Left colon (tissue), 2 donors: ENCODE measurements at regions not wholly inside any gene's neighbourhood (a gene's known extent, or its start where the extent isn't known, plus 50 kb on each side); places are given as distances from the start of the nearest gene placed in this dataset.
"Not testable (repeated sequence)": the region's sequence is repeated elsewhere in the genome, so short reads cannot be mapped to it uniquely, and the experiment has no call there.

Source experiments
- ATAC-seq: fragments of 200-7000 bp; cut with Tn5 transposase; one replicate; pipeline ENCODE4 v1.9.1; 2020; ENCODE audit warnings: mild to moderate bottlenecking, moderate library complexity
- DNase-seq, 2 donors: peaks; one replicate each; pipeline ENCODE4 v3.0.0-alpha.2; 2020
- intact Hi-C, 2 donors: fragments of 100-400 bp; cut with DNase I in 1 of 2; cut with micrococcal nuclease in 1 of 2; formaldehyde crosslinking; loops; one replicate each; pipeline versions ENCODE4 v1.11.2 to v1.14.0; 2022; cut with DNase I, micrococcal nuclease
- donor health status: DM: no; HTN: no; CAD: no.
- donor health status: DM: yes; HTN: yes; CAD: no.

GRCh38 chr9:87359958-87360601, 137.6 kb upstream of the DAPK1 start:
- intact Hi-C loops = no loop called here
- DNase-seq (no peak), ATAC-seq (no peak)

- intact Hi-C loops = no loop called here
- ATAC-seq (no peak), DNase-seq (no peak)
Observed at GRCh38 chr9:87370049-87370685, 127.5 kb upstream of the DAPK1 start.

GRCh38 chr9:87371795-87372355, 125.8 kb upstream of the DAPK1 start:
- intact Hi-C loops = no loop called here
- ATAC-seq = no peak
- DNase-seq = no peak

- intact Hi-C loops = no loop called here
- DNase-seq (no peak), ATAC-seq (no peak)
Observed at GRCh38 chr9:87372356-87372851, 125.3 kb upstream of the DAPK1 start.

GRCh38 chr9:87374023-87374919, 123.4 kb upstream of the DAPK1 start:
- ATAC-seq, intact Hi-C loops, DNase-seq: not testable (repeated sequence)

GRCh38 chr9:87375397-87376073, 122.1 kb upstream of the DAPK1 start:
- DNase-seq (no peak), ATAC-seq (no peak)
- intact Hi-C loops = no loop called here

GRCh38 chr9:87378676-87379075, 119.0 kb upstream of the DAPK1 start:
- ATAC-seq (no peak), DNase-seq (no peak)
- intact Hi-C loops = no loop called here

GRCh38 chr9:87379300-87379699, 118.4 kb upstream of the DAPK1 start:
- ATAC-seq (no peak), DNase-seq (no peak)
- intact Hi-C loops = no loop called here

- DNase-seq (no peak), ATAC-seq (no peak)
- intact Hi-C loops = no loop called here
Observed at GRCh38 chr9:87381050-87381711, 116.5 kb upstream of the DAPK1 start.

- intact Hi-C loops = no loop called here
- ATAC-seq = no peak
- no peak for DNase-seq
Observed at GRCh38 chr9:87381746-87382145, 115.9 kb upstream of the DAPK1 start.

- DNase-seq = no peak
Observed at GRCh38 chr9:87382900-87383299, 114.8 kb upstream of the DAPK1 start.

GRCh38 chr9:87383344-87384150, 114.1 kb upstream of the DAPK1 start:
- ATAC-seq (no peak), DNase-seq (no peak)
- intact Hi-C loops = no loop called here

More at GRCh38 chr9:87382900-87383299, 114.8 kb upstream of the DAPK1 start:
- intact Hi-C loops = no loop called here
- ATAC-seq = no peak

- intact Hi-C loops = no loop called here
- ATAC-seq (peak; percentile 58), DNase-seq (no peak)
Observed at GRCh38 chr9:87386490-87387025, 111.1 kb upstream of the DAPK1 start.

GRCh38 chr9:87387351-87388011, 110.2 kb upstream of the DAPK1 start:
- ATAC-seq (no peak), DNase-seq (no peak)
- intact Hi-C loops = no loop called here

- ATAC-seq, intact Hi-C loops, DNase-seq: not testable (repeated sequence)
Observed at GRCh38 chr9:87388708-87389107, 109.0 kb upstream of the DAPK1 start.

GRCh38 chr9:87389936-87390335, 107.7 kb upstream of the DAPK1 start:
- DNase-seq (no peak), ATAC-seq (no peak)
- intact Hi-C loops = no loop called here

GRCh38 chr9:87390361-87390760, 107.3 kb upstream of the DAPK1 start:
- DNase-seq = no peak
- intact Hi-C loops = no loop called here
- ATAC-seq = no peak
